Ovary (tissue), 7 donors: ENCODE measurements at regions not wholly inside any gene's neighbourhood (a gene's known extent, or its start where the extent isn't known, plus 50 kb on each side); places are given as distances from the start of the nearest gene placed in this dataset.

Experiments used
- DNase-seq, 5 donors: peaks; one replicate each; pipeline ENCODE4 v3.0.0-alpha.2; 2019 to 2020
- H3K27ac ChIP-seq, 2 donors: fragments of 200-600 bp; one replicate each; pipeline versions ENCODE4 v1.5.1 to v1.8.0; 2019 to 2022
- H3K27me3 ChIP-seq: fragments of 200-600 bp; one replicate; pipeline ENCODE4 v1.8.0; 2022
- H3K36me3 ChIP-seq: fragments of 200-600 bp; sonication (generic); one replicate; pipeline ENCODE4 v1.5.1; 2019
- H3K4me1 ChIP-seq: one replicate; pipeline ENCODE4 v1.8.1; 2013; ENCODE audit warnings: mild to moderate bottlenecking, moderate library complexity; ENCODE audit not compliant: insufficient read depth
- H3K4me3 ChIP-seq: fragments of 200-600 bp; sonication (generic); one replicate; pipeline ENCODE4 v1.5.1; 2017
- H3K9me3 ChIP-seq, 2 donors: fragments of 200-600 bp in 1 of 2; sonication (generic) in 1 of 2; one replicate each; pipeline versions ENCODE4 v1.5.1 to v1.8.1; 2013 to 2019; ENCODE audit warnings: mild to moderate bottlenecking in 1 of 2, moderate library complexity in 1 of 2
- EP300 ChIP-seq: sonication (generic); formaldehyde crosslinking; IDR thresholded peaks from one replicate; pipeline ENCODE4 v1.6.1; 2017; ENCODE audit warnings: antibody characterized with exemption
- POLR2A ChIP-seq: fragments of 450-650 bp; IDR thresholded peaks from one replicate; pipeline ENCODE4 v1.6.1; 2017; ENCODE audit warnings: antibody characterized with exemption, mild to moderate bottlenecking, moderate library complexity
- WGBS, 3 donors: extraction: QIAGEN DNeasy Blood & Tissue Kit in 1 of 3; methylation state at CpG; one replicate each; pipeline versions ENCODE4 v1.1.5 to v1.1.7; 2013 to 2017; 5-methylcytosine and 5-hydroxymethylcytosine counted together
- intact Hi-C, 4 donors: fragments of 100-400 bp; cut with DNase I; formaldehyde crosslinking; loops; one replicate each; pipeline versions ENCODE4 v1.11.0 to v1.15.1; 2022 to 2023
- TF ChIP-seq, protein P1 (sequence below), 3 donors: fragments of 450-650 bp in 2 of 3; fragments of 200-600 bp in 1 of 3; IDR thresholded peaks; one replicate each; pipeline versions ENCODE4 v1.5.1 to v1.8.0; 2016 to 2022; ENCODE audit warnings: antibody characterized with exemption in 3 of 3, mild to moderate bottlenecking in 1 of 3
- donor health status: DM: no; HTN: no; CAD: no; lungs with moderate emphysema.
- donor health status: DM: no; HTN: no; CAD: no.
- donor health status: Bipolar disorder and iron deficiency.
- donor health status: DM: no; HTN: no; CAD: no.
- donor health status: DM: yes; HTN: yes; CAD: no.

DNA sequence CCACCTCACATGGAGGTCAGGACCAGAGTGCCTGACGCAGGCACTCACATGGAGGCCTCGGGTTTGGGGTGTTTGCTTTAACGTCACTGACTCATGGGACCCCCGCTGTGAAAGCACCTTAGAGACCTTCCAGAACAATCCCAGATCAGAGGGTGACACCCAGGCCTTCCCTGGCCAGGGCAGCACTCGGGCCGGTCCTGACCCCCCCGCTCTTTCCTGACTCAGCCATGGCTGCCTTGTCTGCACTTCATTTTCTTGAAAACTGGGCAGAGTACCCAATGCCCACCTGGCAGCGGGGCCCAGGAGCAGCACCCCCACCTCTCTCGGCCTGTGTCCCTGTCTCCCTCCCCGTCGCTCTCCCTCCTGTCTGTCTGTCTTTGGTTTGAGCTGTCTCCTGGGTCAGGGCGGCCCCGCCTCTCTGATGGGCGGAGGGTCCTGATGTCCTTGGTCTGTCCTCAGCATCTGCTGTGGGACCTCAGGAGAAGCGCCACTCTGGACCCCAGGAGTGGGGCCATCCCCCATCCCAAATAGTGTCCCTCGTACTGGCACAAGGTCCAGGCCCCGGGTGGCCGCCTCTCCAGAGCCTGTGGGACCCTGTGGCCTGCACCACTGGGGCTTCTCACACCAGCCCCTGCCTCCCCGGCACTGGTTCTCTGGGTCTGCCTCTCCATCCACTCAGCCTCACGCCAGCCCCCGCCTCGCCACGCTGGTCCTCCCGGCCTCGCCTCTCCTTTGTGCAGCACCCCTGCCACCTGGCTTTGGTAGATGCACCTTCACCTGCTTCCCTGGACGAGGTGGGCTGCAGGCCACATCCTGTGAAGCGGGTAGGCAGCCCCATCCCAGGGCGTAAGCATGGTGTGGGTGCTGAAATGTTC is 55.9 kb upstream of the ZNF469 start:
- TF ChIP-seq POLR2A: no peak
- no peak for TF ChIP-seq EP300
- TF ChIP-seq, protein P1, sequence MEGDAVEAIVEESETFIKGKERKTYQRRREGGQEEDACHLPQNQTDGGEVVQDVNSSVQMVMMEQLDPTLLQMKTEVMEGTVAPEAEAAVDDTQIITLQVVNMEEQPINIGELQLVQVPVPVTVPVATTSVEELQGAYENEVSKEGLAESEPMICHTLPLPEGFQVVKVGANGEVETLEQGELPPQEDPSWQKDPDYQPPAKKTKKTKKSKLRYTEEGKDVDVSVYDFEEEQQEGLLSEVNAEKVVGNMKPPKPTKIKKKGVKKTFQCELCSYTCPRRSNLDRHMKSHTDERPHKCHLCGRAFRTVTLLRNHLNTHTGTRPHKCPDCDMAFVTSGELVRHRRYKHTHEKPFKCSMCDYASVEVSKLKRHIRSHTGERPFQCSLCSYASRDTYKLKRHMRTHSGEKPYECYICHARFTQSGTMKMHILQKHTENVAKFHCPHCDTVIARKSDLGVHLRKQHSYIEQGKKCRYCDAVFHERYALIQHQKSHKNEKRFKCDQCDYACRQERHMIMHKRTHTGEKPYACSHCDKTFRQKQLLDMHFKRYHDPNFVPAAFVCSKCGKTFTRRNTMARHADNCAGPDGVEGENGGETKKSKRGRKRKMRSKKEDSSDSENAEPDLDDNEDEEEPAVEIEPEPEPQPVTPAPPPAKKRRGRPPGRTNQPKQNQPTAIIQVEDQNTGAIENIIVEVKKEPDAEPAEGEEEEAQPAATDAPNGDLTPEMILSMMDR (IDR thresholded peaks at IDR 0.05): no peak
- Histone ChIP-seq H3K4me1 (no peaks in the 10 kb centered on the region), H3K4me3 (no peak overlapping the region), H3K27me3 (no peaks in the 10 kb centered on the region), H3K27ac (no peak overlapping the region), H3K9me3 (no peaks in the 10 kb centered on the region), H3K36me3 (no peaks in the 10 kb centered on the region)
- WGBS, 3 donors: 90 to 97% (median 95%) methylated on average over 28 of the region's 28 CpGs
- intact Hi-C loops: no loop called here
- no peak for DNase-seq

DNA sequence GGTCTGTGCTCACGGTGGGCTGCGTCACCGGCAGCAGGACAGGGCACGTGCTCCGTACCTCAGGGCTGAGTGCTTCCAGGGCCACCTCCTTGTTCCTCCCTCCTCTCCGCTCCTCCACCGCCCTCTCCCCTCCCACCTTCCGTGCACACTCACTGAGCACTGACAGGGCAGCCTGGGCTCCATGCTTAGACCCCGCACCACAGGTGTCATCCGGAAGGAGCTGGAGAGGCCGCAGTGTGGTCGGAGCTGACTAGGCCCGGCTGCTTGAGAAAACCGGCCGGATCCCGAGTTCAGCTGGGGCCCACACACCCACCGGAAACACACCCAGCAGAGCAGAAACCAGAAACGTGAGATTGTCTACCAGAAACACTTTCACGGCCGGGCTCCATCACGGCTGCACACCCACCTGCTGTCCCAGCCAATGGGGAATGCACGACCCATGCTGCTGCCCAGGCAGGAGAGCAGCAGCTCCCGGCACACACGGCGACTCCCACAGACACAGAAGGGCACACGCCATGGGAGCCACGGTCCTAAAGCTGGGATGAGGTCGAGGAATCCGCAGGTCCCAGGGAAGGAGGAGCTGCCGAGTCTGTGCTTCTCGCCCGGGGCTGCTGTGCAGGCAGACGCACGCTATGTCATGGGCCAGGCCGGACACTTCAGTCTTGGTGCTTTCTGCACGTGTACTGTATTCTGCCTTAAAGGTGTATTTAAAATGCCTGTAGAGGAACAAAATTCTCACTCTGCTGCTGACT is 55.0 kb upstream of the ZNF469 start:
- DNase-seq: no peak
- Histone ChIP-seq H3K36me3 (no peaks in the 10 kb centered on the region), H3K27me3 (no peaks in the 10 kb centered on the region), H3K27ac (no peak overlapping the region), H3K4me1 (no peaks in the 10 kb centered on the region), H3K9me3 (no peaks in the 10 kb centered on the region), H3K4me3 (no peak overlapping the region)
- 74 to 82% (median 81%) methylated on average over 36 of the region's 36 CpGs for WGBS, 3 donors
- intact Hi-C loops: no loop called here
- no peak for TF ChIP-seq EP300
- TF ChIP-seq, protein P1 (IDR thresholded peaks at IDR 0.05): no peak
- no peak for TF ChIP-seq POLR2A

DNA sequence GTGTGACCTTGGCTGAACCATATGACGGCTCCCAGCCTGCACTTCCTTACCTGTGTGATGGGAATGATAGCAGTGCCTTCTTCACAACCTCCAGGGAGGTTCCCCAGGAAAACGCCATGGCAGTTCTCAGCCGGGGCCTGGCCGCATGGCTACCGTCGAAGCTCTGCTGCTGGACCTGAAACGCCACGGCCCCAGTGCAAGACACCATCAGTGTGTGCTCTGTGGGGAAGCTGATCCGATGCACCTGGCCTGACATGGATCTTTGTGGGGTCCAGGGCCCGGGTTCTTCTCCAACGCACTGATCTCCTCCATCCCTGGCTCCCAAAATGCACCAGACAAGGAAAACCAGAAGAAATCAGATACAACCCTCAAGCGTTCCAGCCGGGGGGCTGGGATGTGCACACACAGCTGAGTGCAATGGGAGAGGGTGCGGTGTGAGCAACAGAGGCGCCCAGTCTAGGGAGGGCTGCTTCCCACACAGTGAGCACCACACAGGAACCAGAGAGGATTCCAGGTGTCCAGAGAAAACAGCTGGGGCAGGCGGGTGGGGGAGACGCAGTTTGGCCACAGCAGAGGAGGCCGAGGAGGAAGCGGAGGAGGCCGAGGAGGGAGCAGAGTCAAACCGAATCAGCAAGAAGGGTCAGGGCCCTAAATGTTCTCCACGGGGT is 54.3 kb upstream of the ZNF469 start:
- H3K27me3 ChIP-seq: no peaks in the 10 kb centered on the region
- TF ChIP-seq, protein P1 (IDR thresholded peaks at IDR 0.05): no peak
- TF ChIP-seq POLR2A (no peak), EP300 (no peak)
- H3K9me3 ChIP-seq: no peaks in the 10 kb centered on the region
- no peak overlapping the region for H3K27ac ChIP-seq
- no peaks in the 10 kb centered on the region for H3K36me3 ChIP-seq
- H3K4me3 ChIP-seq: no peak overlapping the region
- DNase-seq: no peak
- 53 to 64% (median 60%) methylated on average over 22 of the region's 22 CpGs for WGBS, 3 donors
- intact Hi-C loops: no loop called here
- H3K4me1 ChIP-seq: no peaks in the 10 kb centered on the region
